GM19455 (cell line): ENCODE measurements at regions not wholly inside any gene's neighbourhood (a gene's known extent, or its start where the extent isn't known, plus 50 kb on each side); places are given as distances from the start of the nearest gene placed in this dataset.
"Not testable (repeated sequence)": the region's sequence is repeated elsewhere in the genome, so short reads cannot be mapped to it uniquely, and the experiment has no call there.

ENCODE experiments used
- ATAC-seq: cut with Tn5 transposase; IDR thresholded peaks from one replicate; pipeline ENCODE4 v1.9.1; 2021; ENCODE audit not compliant: unreplicated experiment

DNA sequence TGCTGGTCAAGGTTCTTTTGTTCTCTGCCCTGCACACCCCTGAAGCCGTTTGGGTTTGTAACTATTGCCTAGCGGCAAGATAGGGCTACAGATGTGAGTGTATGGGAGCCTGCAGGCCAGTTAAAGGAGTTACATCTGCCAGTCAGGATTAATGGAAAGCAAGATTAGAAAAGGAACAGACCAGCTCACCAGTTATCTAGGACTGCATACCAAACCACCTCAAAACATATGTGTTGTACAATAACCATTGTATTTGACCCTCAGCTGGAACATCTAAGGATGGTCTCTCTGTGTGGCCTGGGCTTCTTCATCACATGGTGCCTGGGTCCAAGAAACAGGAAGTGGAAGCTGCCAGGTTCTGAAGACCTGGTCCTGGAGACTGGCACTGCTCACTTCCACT lies 52.5 kb upstream of the FBXO28 start:
- no peak for ATAC-seq

DNA sequence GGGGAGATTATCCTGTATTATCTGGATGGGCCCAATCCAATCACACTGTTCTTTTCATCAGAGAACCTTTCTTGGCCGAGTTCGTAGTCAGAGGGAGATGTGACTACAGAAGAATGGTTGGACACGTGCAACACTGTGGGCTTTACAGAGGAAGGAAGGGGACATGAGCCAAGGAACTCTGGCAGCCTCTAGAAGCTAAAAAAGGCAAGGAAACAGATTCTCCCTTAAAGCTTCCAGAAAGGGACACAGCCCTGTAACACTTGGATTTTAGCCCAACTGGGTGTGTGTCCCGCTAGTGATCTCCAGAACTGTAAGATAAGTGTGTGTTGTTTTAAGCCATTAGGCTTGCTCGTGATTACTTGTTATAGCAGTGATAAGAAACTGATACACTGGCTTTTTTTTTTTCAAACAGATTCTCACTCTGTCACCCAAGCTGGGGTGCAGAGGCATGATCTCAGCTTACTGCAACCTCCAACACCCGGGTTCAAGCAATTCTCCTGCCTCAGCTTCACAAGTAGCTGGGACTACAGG lies 53.9 kb upstream of the FBXO28 start:
- ATAC-seq: no peak

DNA sequence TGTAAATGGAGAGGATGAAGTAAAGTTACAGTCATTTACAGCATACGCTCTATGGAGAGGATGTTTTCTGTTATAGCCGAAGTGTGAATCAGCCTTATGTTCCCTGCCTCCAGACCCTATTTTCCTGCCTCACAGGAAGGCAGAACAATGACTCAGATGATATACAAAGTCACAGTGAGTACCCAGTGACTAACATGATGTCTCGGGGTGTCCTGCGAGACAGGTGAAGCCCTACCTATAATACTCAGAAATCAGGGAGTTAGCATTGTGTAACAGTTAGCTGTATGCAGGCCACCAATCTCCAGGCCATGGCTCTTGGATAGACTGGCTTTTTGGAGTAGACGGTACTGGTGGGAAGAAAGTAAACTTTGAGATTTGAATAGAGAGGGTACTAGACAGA lies 55.6 kb upstream of the FBXO28 start:
- ATAC-seq: no peak

DNA sequence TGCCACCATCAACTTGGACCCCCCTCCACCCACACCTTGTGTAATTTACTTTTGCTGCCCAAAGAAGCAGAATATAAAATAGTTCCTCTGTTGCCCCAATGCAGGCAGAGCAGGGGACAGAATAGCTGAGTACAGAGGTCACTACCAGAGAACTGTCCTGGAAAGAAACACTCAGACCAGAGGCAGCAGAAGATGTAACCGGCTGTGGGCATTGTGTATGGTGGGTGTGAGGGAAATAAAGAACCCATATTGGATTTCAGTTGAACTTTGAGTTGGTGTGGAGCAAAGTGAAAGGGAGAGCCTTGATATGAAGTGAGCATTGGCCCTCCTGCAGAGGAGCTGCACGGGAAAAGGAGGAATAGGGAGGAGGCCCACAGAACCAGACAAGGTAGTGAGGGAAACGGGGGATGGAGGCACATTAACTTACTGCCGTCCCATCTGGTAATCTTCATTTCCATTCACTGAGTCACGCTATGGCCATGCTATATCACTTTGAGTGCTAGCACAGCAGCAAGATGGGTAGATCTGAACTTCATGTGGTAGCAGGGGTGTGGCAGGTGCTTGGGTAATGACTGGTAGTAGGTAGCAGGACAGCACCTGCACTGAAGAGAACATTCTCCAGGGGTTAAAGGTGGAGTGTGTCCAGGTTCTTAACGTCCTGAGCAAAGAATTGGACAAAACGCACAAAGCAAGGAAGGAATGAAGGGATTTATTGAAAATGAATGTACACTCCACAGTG lies 56.3 kb upstream of the FBXO28 start:
- ATAC-seq: no peak

DNA sequence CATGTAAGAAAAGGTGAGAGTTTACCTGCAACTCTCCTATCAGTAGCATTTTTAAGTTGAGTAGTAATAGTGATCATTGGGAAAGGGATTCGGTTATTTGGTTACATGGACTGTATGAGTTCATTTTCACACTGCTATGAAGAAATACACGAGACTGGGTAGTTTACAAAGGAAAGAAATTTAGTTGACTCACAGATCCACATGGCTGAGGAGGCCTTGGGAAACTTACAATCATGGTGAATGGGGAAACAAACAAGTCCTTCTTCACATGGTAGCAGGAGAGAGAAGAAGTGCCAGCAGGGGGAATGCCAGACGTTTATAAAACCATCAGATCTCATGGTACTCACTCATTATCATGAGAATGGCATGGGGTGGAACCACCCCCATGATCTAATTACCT lies 59.3 kb upstream of the FBXO28 start:
- no peak for ATAC-seq

DNA sequence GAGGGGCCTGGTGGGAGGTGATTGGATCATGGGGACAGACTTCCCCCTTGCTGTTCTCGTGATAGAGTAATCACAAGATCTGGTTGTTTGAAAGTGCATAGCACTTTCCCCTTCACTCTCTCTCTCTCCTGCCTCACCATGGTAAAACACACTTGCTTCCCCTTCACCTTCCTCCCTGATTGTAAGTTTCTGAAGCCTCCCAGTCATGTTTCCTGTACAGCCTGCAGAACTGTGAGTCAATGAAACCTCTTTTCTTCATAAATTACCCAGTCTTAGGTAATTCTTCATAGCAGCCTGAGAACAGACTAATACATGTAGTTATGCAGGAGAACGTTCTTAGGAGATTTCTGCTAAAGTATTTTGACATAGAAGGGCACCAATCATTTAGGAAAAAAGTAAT lies 59.9 kb upstream of the FBXO28 start:
- no peak for ATAC-seq

DNA sequence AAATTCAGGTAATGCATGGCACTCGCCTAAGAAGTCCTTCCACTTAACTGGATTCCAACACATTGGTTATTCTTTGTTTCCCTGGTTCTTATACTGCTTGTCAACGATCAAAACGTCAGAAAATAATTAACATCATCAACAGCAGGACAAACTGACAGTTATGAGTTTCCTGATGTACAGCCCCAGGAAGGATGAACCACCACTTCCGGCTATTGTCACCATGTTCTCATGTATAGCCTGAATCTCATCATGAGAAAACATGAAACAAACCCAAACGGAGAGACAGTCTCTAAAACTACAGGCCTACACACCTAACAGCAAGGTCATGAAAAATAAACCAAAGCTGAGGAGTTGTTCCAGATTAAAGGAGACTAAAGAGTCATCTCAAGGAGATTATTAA lies 60.5 kb upstream of the FBXO28 start:
- ATAC-seq: no peak

DNA sequence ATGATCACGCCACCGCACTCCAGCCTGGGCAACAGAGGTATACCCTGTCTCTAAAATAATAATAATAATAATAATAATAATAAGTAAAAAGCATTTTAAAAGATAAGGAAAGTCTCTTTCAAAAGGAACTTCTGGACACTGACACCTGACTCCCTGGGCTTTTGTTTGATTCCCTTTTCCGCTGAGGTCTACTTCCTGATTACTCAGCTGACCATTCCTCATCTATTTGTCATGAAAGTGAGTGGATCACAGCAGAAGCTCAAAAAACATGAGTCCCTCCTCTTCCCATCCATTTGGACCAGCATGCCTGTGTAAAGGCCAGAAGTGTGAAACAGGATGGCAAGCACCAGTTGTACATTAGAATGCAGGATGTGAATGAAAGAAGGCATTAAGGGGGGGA lies 61.1 kb upstream of the FBXO28 start:
- ATAC-seq: no peak

DNA sequence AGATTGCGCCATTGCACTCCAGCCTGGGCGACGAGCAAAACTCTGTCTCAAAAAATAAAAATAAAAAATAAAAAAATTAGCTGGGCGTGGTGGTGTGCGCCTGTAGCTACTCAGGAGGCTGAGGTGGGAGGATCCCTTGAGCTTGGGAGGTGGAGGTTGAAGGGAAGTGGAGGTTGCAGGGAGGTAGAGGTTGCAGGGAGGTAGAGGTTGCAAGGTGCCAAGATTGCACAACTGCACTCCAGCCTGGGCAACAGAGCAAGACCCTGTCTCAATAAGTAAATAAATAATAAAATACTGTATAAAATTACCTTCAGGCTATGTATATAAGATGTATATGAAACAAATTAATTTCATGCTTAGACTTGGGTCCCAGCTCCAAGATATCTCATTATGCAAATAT lies 62.1 kb upstream of the FBXO28 start:
- ATAC-seq: not testable (repeated sequence)

DNA sequence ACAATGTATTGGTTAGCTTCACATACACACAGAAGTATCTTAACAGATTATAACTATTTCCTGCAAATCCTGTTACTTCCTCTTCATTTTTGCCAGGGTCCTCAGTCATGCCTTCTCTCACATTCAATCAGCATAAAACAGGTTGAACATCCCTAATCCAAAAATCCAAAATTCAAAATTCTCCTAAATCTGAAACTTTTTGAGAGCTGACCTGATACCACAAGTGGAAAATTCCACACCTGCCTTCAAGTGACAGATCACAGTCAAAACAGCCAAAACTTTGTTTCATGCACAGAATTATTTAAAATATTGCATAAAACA lies 62.9 kb upstream of the FBXO28 start:
- ATAC-seq: no peak

DNA sequence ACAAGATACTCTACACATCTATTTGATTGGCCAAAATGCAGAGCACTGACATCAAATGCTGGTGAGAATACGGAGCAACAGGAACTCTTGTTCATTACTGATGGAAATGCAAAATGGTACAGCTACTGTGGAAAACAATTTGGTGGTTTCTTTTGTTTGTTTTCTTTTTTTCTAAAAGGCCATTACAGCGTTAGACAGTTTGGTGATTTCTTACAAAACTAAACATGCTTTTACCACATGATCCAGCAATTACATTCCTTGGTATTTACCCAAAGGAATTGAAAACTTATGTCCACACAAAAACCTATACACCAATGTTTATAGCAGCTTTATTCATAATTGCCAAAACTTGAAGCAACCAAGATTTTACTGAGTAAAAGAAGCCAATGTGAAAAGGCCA lies 66.4 kb upstream of the FBXO28 start:
- no peak for ATAC-seq

DNA sequence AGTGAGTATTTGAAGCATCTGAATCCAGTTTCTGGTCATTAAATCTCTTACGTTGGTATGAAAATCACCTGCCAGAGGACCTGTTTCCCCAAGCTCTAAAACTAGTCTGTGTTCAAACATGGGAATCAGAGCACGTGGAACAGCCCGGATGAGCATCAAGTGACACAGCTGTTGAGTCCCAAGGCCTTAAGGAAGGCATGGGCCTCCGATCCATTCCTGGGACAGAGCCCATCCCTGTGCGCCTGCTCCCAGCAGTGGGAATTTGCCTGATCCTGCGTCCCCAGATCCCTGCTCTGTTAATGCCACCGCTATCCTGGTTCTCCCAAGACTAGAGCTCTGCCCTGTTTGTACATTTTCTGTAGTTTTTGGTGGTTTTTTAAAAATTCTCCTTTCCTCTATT lies 68.4 kb upstream of the FBXO28 start:
- ATAC-seq: no peak

DNA sequence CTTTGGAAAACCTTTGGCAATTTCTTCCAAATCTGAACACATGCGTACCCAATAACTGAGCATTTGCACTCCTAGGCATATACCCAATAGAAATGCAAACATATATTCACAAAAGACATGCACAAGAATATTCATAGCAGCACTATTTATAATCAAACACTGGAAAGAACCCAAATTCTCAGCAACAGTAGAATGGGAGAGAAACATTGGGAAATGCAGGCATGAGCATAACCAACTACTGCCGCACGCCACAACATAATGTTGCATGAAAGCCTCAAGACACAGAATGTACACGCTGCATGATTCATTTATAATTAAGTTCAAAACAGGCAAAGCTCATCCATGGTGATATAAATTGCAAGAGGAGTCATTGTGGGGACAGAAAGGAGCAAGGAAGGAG lies 69.5 kb upstream of the FBXO28 start:
- ATAC-seq: no peak

DNA sequence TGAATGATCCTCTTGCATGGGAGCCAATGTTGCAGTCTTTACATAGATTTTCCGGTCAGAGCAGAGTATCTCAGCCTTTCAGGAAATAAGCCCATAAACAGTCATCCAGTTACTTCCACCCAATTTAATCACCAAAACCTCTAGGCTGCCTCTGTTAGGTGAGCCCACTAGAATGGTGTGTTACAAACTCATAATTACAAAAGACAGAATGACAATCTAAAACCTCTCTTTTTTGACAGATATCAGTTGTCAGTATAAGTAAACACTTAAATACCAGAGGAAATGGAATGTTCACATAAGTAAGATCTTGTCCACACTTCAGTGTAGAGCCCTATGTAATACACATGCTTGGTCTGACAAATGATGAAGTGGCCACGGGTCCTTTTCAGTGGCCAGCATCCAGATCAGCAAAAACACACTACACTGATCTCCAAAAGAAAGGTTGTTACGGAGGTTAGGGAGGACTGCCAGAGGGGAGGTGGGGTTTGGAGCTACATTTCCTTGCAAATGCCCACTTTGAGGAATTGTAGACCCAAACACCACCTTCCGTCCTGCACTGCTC lies 71.3 kb upstream of the FBXO28 start:
- no peak for ATAC-seq

DNA sequence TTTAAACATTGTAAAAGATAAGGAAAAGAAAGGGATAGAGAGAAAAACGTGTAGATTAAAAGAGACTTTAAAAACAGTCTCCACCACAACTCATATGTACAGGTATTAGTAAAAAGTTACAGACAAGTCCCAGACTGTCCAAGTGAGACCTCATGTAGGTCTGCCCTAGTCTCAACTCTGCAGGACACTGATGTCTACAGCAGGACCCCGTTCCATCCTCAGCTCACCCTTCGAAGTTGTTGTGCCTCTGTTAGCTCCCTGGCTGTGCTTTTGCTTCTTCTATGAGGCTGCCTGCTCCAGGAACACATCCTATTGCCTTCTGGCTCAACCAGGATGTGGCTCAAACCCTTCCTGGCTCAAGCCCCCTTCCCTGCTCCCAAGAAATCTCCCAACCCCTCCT lies 72.9 kb upstream of the FBXO28 start:
- ATAC-seq: no peak

DNA sequence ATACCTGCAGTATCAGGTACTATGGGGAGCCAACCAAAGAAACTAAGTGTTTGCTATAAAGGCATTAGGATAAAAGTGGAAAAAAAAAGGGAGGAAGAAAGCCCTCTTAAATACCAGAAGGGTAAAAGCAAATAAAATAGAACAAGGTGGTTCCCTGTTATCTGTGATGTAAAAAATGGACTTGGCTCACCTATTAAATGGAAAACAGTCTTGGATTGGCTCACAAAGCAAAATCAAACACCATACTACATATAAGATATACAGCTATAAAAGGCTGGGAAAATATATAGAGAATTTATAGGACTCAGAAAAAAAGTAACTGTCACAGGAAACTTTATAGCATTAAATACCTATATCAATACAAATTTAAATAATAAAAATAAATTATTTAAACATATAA lies 73.5 kb upstream of the FBXO28 start:
- ATAC-seq: not testable (repeated sequence)

DNA sequence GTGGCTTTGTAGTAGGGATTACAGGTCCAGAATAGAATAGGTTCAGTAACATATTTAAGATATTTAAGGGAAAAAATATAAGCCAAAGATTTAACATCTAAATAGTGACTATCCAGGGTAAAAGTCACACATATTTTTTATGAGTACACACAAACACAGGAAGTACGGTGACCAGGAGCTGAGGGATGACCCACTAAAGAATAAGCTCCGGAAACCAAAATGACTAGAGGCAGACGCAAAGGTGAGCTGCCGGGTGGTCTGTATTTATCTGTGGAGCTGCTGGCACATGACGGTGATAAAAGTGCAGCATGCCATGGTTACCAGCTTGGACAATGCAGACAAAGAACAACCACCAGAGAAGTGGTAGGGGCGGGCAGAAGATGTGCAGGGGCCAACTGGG lies 73.9 kb upstream of the FBXO28 start:
- not testable (repeated sequence) for ATAC-seq

DNA sequence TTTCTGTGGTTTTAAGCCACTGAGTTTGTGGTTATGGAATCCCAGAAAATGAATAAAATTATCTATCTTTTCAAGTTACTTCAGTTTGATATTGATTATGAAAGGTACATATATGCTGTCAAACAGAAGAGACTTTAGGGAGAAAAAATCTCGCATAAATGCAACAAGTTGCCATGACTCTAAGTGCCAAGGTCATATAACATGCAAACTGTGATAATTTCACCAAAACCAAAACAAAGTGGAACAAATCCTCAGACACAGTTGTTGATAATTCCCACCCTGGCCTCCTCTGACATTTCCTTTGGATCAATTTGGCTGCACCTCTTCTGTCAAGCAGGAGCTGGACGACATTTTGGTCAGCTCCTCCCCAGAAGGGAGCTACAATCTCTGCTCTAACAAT lies 75.1 kb upstream of the FBXO28 start:
- ATAC-seq: not testable (repeated sequence)

DNA sequence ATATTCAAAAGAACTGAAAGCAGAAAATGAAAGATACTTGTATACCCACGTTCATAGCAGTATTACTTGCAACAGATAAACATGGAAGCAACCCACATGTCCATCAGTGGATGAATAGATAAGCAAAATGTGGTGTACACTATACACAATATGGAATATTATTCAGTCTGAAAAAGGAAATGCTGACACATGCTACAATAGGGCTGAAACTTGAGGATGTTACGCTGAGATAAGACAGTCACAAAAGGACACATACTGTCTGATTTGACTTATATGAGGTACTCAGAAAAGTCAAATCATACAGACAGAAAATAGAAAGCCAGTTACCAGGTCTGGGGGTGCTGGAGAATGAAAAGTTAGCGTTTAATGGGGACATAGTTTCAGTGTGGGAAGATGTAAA lies 76.5 kb upstream of the FBXO28 start:
- ATAC-seq: not testable (repeated sequence)

DNA sequence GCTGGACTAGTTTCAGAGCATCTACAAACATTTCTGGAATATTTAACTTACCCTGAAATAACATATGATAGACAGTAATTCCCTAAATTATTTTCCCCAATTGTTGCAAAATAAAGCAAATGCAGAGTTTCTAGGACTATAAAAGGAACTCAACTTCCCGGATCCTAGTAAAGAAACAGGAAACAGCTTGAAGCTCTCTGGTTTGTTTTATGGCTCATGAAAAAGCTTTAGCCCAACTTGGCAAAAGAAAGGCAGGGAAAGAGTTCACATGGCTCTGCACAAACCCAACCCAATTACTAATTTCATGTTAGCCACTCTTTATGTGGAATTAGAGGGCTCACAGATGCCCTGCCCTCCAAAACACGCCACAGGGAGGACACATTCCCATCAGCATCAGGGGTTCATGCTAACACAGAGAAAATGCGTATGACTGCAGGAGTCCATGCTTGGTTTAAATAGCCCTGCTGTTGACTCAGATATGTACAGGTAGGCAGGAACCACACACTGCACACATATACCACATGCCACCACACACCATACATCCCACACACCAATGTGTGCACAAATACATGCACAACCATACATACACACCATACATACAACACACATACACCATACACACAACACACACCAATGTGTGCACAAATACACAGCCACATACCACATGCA lies 81.2 kb upstream of the FBXO28 start:
- ATAC-seq: not testable (repeated sequence)

DNA sequence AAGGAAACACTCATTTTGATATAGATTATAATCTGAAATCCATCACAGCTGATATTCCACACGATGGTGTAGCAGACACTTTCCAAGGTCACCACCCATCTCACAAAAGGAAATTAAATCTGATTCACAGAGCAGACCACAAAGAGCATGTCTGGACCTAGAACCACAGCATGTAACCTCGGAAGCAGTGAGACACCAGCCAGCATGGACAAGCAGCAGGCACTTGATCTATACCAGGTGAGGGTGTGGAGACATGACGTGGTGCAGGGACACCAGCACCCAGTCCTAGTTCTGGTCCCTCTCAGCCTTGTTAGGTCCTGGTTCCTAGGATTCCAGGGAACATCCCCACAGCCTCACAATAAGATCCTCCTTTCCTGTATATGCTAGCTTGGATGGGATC lies 81.9 kb upstream of the FBXO28 start:
- ATAC-seq: not testable (repeated sequence)

DNA sequence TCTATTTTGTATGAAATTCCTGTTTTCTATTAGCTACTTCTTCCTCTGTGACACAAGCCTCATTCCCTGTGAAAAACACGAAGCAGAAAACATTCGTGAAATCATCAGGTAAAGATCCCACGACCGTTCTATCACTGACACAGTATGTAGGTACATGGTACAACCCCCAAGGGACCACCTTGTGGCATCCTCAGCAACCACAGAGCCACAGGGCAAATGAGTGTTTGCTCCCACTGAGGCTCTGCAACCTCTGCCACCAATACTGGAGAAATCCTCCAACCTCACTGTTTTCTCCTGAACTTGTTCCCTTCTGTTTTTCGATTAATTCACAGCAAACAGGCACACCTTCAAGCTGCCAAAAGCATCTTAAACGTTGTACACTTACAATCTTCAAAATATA lies 83.7 kb upstream of the FBXO28 start:
- not testable (repeated sequence) for ATAC-seq
